Mammary epithelial cell (primary cell): ENCODE measurements at regions not wholly inside any gene's neighbourhood (a gene's known extent, or its start where the extent isn't known, plus 50 kb on each side); places are given as distances from the start of the nearest gene placed in this dataset.

Experiments used
- CTCF ChIP-seq, 2 donors: IDR thresholded peaks in 1 of 2; conservative IDR thresholded peaks in 1 of 2; 2 replicates each; pipeline ENCODE4 v1.5.1; 2011 to 2012; ENCODE audit warnings: inconsistent platforms in 2 of 2, low read length in 2 of 2, mild to moderate bottlenecking in 2 of 2, control low read depth in 1 of 2, low read depth in 1 of 2; ENCODE audit not compliant: insufficient read depth in 1 of 2; ENCODE audit errors: extremely low read depth in 1 of 2
- EZH2 ChIP-seq: IDR thresholded peaks from 2 replicates; pipeline ENCODE4 v1.6.1; 2012; ENCODE audit warnings: low read length, inconsistent platforms, borderline replicate concordance

GRCh38 chr9:106020186-106020585 is 325.8 kb downstream of the TMEM38B start:
- TF ChIP-seq CTCF (conservative IDR thresholded peaks at IDR 0.05 in 1 of 2, IDR thresholded peaks at IDR 0.05 in 1 of 2; ENCODE audit: extremely low read depth in 1 of 2, insufficient read depth in 1 of 2, low read depth in 1 of 2, low read length in 2 of 2) (no peak), EZH2 (no peak)
